HEK293 (cell line): ENCODE measurements at regions not wholly inside any gene's neighbourhood (a gene's known extent, or its start where the extent isn't known, plus 50 kb on each side); places are given as distances from the start of the nearest gene placed in this dataset.

Source experiments
- CTCF ChIA-PET: fragments of 350-600 bp; formaldehyde crosslinking; extraction: SDS; loops from one replicate; lab custom pipeline; 2021; ENCODE audit warnings: antibody characterized with exemption; lab: Yijun Ruan, JAX
- POLR2A ChIA-PET: fragments of 300-600 bp; formaldehyde crosslinking; extraction: SDS; loops from one replicate; lab custom pipeline; 2020; ENCODE audit warnings: antibody characterized with exemption, inconsistent platforms; lab: Yijun Ruan, JAX
- H3K27ac ChIP-seq: fragments of 200-500 bp; sonication (Bioruptor generic); 2 replicates; pipeline ENCODE4 v1.5.1; 2014; ENCODE audit warnings: low read depth, low read length, control low read depth, inconsistent platforms; ENCODE audit errors: extremely low read depth
- H3K36me3 ChIP-seq, 2 experiments: fragments of 200-500 bp in 1 of 2; sonication (Bioruptor generic) in 1 of 2; 1 replicate in 1 of 2; 2 replicates in 1 of 2; pipeline ENCODE4 v1.5.1; 2014 to 2017; ENCODE audit warnings: inconsistent platforms in 2 of 2, low read length in 2 of 2; ENCODE audit not compliant: control insufficient read depth in 2 of 2, insufficient read depth in 1 of 2
- H3K4me1 ChIP-seq: fragments of 200-500 bp; sonication (Bioruptor generic); 2 replicates; pipeline ENCODE4 v1.5.1; 2014; ENCODE audit warnings: mild to moderate bottlenecking, low read length, inconsistent platforms; ENCODE audit not compliant: control insufficient read depth, insufficient read depth
- H3K4me3 ChIP-seq: 2 replicates; pipeline ENCODE4 v1.5.1; 2011; ENCODE audit warnings: low read depth, mild to moderate bottlenecking, control low read depth, low read length, moderate library complexity
- H3K9me3 ChIP-seq: fragments of 200-500 bp; sonication (Bioruptor generic); 2 replicates; pipeline ENCODE4 v1.5.1; 2014; ENCODE audit warnings: low read depth, low read length, inconsistent platforms; ENCODE audit not compliant: control insufficient read depth, insufficient read depth
- FEZF1 ChIP-seq: fragments of 450-650 bp; formaldehyde crosslinking; IDR thresholded peaks from 2 replicates; pipeline ENCODE4 v1.5.1; 2016; ENCODE audit warnings: missing biosample characterization, missing genetic modification characterization
- GFI1B ChIP-seq: fragments of 450-650 bp; formaldehyde crosslinking; IDR thresholded peaks from 2 replicates; pipeline ENCODE4 v1.5.1; 2016; ENCODE audit warnings: missing biosample characterization, missing genetic modification characterization
- KLF16 ChIP-seq: fragments of 450-650 bp; formaldehyde crosslinking; IDR thresholded peaks from 2 replicates; pipeline ENCODE4 v1.5.1; 2017; ENCODE audit warnings: missing biosample characterization, missing genetic modification characterization
- KLF7 ChIP-seq: fragments of 450-650 bp; formaldehyde crosslinking; IDR thresholded peaks from 2 replicates; pipeline ENCODE4 v1.5.1; 2016; ENCODE audit warnings: missing biosample characterization, missing genetic modification characterization, borderline replicate concordance
- KLF8 ChIP-seq: fragments of 450-650 bp; formaldehyde crosslinking; IDR thresholded peaks from 2 replicates; pipeline ENCODE4 v1.5.1; 2016; ENCODE audit warnings: missing biosample characterization, missing genetic modification characterization
- PRDM1 ChIP-seq: fragments of 450-650 bp; formaldehyde crosslinking; IDR thresholded peaks from 2 replicates; pipeline ENCODE4; 2016; ENCODE audit warnings: missing biosample characterization, missing genetic modification characterization
- SP7 ChIP-seq: fragments of 450-650 bp; formaldehyde crosslinking; IDR thresholded peaks from 2 replicates; pipeline ENCODE4 v1.5.1; 2016; ENCODE audit warnings: missing biosample characterization, missing genetic modification characterization
- YY1 ChIP-seq: fragments of 450-650 bp; formaldehyde crosslinking; IDR thresholded peaks from 2 replicates; pipeline ENCODE4 v1.5.1; 2018; ENCODE audit warnings: missing biosample characterization, missing genetic modification characterization
- ZNF132 ChIP-seq: fragments of 450-650 bp; formaldehyde crosslinking; IDR thresholded peaks from 2 replicates; pipeline ENCODE4 v1.5.1; 2017; ENCODE audit warnings: missing biosample characterization, missing genetic modification characterization, borderline replicate concordance
- ZNF140 ChIP-seq: fragments of 450-650 bp; formaldehyde crosslinking; IDR thresholded peaks from 2 replicates; pipeline ENCODE4 v1.5.1; 2016; ENCODE audit warnings: missing biosample characterization, missing genetic modification characterization
- ZNF175 ChIP-seq: fragments of 450-650 bp; formaldehyde crosslinking; IDR thresholded peaks from 2 replicates; pipeline ENCODE4 v1.5.1; 2016; ENCODE audit warnings: missing biosample characterization, missing genetic modification characterization
- ZNF19 ChIP-seq: fragments of 450-650 bp; formaldehyde crosslinking; IDR thresholded peaks from 2 replicates; pipeline ENCODE4; 2016; ENCODE audit warnings: missing biosample characterization, missing genetic modification characterization, low read depth
- ZNF221 ChIP-seq: fragments of 450-650 bp; formaldehyde crosslinking; IDR thresholded peaks from 2 replicates; pipeline ENCODE4 v1.5.1; 2017; ENCODE audit warnings: missing biosample characterization, missing genetic modification characterization, borderline replicate concordance
- ZNF23 ChIP-seq: fragments of 450-650 bp; formaldehyde crosslinking; IDR thresholded peaks from 2 replicates; pipeline ENCODE4 v1.5.1; 2016; ENCODE audit warnings: missing biosample characterization, missing genetic modification characterization, borderline replicate concordance
- ZNF248 ChIP-seq: fragments of 450-650 bp; formaldehyde crosslinking; IDR thresholded peaks from 2 replicates; pipeline ENCODE4 v1.5.1; 2017; ENCODE audit warnings: missing biosample characterization, missing genetic modification characterization
- ZNF302 ChIP-seq: fragments of 450-650 bp; formaldehyde crosslinking; IDR thresholded peaks from 2 replicates; pipeline ENCODE4 v1.5.1; 2016; ENCODE audit warnings: missing biosample characterization, missing genetic modification characterization, low read depth
- ZNF394 ChIP-seq: fragments of 450-650 bp; formaldehyde crosslinking; IDR thresholded peaks from 2 replicates; pipeline ENCODE4 v1.5.1; 2016; ENCODE audit warnings: missing biosample characterization, missing genetic modification characterization, mild to moderate bottlenecking, moderate library complexity, borderline replicate concordance
- ZNF416 ChIP-seq: fragments of 450-650 bp; formaldehyde crosslinking; IDR thresholded peaks from 2 replicates; pipeline ENCODE4 v1.5.1; 2016; ENCODE audit warnings: missing biosample characterization, missing genetic modification characterization
- ZNF423 ChIP-seq: fragments of 450-650 bp; formaldehyde crosslinking; IDR thresholded peaks from 2 replicates; pipeline ENCODE4 v1.5.1; 2016; ENCODE audit warnings: missing biosample characterization, missing genetic modification characterization
- ZNF48 ChIP-seq: fragments of 450-650 bp; formaldehyde crosslinking; IDR thresholded peaks from 2 replicates; pipeline ENCODE4 v1.5.1; 2016; ENCODE audit warnings: missing biosample characterization, missing genetic modification characterization
- ZNF555 ChIP-seq: fragments of 450-650 bp; formaldehyde crosslinking; conservative IDR thresholded peaks from 2 replicates; pipeline ENCODE4 v1.5.1; 2017; ENCODE audit warnings: missing biosample characterization, mild to moderate bottlenecking, missing genetic modification characterization, inconsistent platforms
- ZNF621 ChIP-seq: fragments of 450-650 bp; formaldehyde crosslinking; IDR thresholded peaks from 2 replicates; pipeline ENCODE4 v1.5.1; 2017; ENCODE audit warnings: missing biosample characterization, missing genetic modification characterization
- ZNF747 ChIP-seq: fragments of 450-650 bp; formaldehyde crosslinking; IDR thresholded peaks from 2 replicates; pipeline ENCODE4 v1.5.1; 2016; ENCODE audit warnings: missing biosample characterization, missing genetic modification characterization
- ZNF791 ChIP-seq: fragments of 450-650 bp; formaldehyde crosslinking; IDR thresholded peaks from 2 replicates; pipeline ENCODE4 v1.5.1; 2016; ENCODE audit warnings: missing biosample characterization, missing genetic modification characterization
- ZNF837 ChIP-seq: fragments of 450-650 bp; formaldehyde crosslinking; IDR thresholded peaks from 2 replicates; pipeline ENCODE4 v1.5.1; 2016; ENCODE audit warnings: missing biosample characterization, missing genetic modification characterization
- ZNF843 ChIP-seq: fragments of 450-650 bp; formaldehyde crosslinking; IDR thresholded peaks from 2 replicates; pipeline ENCODE4 v1.5.1; 2016; ENCODE audit warnings: missing biosample characterization, missing genetic modification characterization
- TF ChIP-seq, protein P1 (sequence below): fragments of 450-650 bp; formaldehyde crosslinking; IDR thresholded peaks from 2 replicates; pipeline ENCODE4 v1.5.1; 2016; ENCODE audit warnings: missing biosample characterization, missing genetic modification characterization
- TF ChIP-seq, protein P2 (sequence below): fragments of 450-650 bp; formaldehyde crosslinking; IDR thresholded peaks from 2 replicates; pipeline ENCODE4 v1.5.1; 2016; ENCODE audit warnings: missing biosample characterization, missing genetic modification characterization
- TF ChIP-seq, protein P3 (sequence below): fragments of 450-650 bp; formaldehyde crosslinking; IDR thresholded peaks from 2 replicates; pipeline ENCODE4 v1.5.1; 2017; ENCODE audit warnings: missing biosample characterization, missing genetic modification characterization
- TF ChIP-seq, protein P4 (sequence below): fragments of 450-650 bp; formaldehyde crosslinking; IDR thresholded peaks from 2 replicates; pipeline ENCODE4 v1.5.1; 2017; ENCODE audit warnings: missing biosample characterization, missing genetic modification characterization

DNA sequence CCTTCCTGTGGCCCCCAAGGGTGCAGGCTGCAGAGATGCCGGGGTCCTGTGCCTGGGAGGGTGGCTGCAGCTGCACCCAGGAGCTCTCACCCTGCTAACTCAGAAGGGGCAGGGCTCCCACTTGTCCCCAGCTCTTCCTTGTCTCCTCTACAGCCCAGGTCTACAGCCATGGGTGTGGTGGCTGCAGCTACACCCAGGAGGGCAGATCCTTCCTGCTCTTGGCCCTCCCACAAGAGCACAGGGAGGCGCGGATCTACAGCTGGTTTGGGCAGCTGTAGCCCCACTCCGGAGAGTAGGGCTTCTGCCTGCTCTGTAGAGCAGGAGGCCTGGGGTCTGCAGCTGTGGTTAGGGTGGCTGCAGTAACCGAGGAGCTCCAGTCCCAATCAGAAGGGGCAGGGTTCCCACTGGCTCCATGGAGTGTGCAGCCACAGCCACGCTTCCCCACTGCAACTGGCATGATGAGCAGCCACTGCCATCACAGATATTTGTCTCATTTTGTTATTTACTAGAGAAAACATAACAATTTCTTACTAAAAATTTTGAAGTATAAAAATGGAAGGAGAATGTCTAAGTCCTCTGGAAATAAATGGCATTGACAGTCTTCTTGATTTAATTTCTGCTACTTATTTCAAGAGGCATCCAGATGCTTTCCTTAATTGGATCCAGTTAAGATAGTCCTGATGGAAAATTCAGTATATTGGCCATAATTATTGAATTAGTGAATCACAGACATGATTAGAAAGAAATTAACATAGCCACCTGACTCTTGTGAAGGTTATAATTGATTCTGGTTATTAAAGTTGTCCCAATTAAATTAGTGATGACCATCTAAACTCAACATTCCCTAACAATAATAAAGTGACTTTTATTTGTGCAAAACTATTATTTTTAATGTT, 233.6 kb downstream of the KCNE4 start:
- H3K36me3 ChIP-seq: no peaks in the 10 kb centered on the region
- no peaks in the 10 kb centered on the region for H3K4me1 ChIP-seq
- TF ChIP-seq ZNF394 (tag by site-specific recombination) (no peak), PRDM1 (no peak), ZNF221 (tag by site-specific recombination) (no peak), ZNF837 (tag by site-specific recombination) (no peak), SP7 (tag by site-specific recombination) (no peak), ZNF747 (tag by site-specific recombination) (no peak), ZNF248 (no peak), ZNF175 (tag by site-specific recombination) (no peak), ZNF843 (no peak), ZNF621 (tag by site-specific recombination) (no peak), KLF16 (tag by site-specific recombination) (no peak), ZNF302 (tag by site-specific recombination) (no peak), KLF8 (tag by site-specific recombination) (no peak), ZNF791 (no peak), KLF7 (tag by site-specific recombination) (no peak)
- TF ChIP-seq, protein P1, sequence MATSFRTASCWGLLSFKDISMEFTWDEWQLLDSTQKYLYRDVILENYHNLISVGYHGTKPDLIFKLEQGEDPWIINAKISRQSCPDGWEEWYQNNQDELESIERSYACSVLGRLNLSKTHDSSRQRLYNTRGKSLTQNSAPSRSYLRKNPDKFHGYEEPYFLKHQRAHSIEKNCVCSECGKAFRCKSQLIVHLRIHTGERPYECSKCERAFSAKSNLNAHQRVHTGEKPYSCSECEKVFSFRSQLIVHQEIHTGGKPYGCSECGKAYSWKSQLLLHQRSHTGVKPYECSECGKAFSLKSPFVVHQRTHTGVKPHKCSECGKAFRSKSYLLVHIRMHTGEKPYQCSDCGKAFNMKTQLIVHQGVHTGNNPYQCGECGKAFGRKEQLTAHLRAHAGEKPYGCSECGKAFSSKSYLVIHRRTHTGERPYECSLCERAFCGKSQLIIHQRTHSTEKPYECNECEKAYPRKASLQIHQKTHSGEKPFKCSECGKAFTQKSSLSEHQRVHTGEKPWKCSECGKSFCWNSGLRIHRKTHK (tag by site-specific recombination): no peak
- TF ChIP-seq, protein P2, sequence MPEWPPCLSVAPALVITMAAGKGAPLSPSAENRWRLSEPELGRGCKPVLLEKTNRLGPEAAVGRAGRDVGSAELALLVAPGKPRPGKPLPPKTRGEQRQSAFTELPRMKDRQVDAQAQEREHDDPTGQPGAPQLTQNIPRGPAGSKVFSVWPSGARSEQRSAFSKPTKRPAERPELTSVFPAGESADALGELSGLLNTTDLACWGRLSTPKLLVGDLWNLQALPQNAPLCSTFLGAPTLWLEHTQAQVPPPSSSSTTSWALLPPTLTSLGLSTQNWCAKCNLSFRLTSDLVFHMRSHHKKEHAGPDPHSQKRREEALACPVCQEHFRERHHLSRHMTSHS (tag by site-specific recombination): no peak
- H3K27ac ChIP-seq: no peak overlapping the region
- POLR2A ChIA-PET: no interaction called here
- no peaks in the 10 kb centered on the region for H3K9me3 ChIP-seq
- no peak overlapping the region for H3K4me3 ChIP-seq
- CTCF ChIA-PET: no interaction called here

DNA sequence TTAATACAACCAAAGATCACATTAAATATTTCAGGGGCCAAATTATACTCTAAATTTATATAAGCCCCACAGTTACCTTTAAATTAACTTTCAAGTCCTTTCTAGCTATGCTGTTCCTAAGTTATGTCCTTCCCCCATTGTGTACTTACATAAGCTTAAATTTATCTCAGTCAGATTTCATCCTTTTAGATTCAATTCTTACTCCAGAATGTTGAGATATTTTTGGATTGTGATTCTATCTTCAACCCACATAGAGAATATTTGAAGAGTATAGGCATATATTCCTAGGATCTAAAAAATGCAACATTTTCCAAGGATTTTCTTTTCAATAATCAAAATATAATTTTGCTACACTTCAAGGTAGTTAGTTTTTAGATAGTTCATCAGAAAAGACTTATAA, 242.8 kb downstream of the KCNE4 start:
- Histone ChIP-seq H3K4me1 (no peaks in the 10 kb centered on the region), H3K36me3 (no peaks in the 10 kb centered on the region), H3K9me3 (no peaks in the 10 kb centered on the region), H3K27ac (no peak overlapping the region), H3K4me3 (no peak overlapping the region)
- ChIA-PET CTCF (no interaction called here), POLR2A (no interaction called here)
- no peak for TF ChIP-seq FEZF1
- TF ChIP-seq GFI1B (tag by site-specific recombination): no peak
- TF ChIP-seq, protein P3, sequence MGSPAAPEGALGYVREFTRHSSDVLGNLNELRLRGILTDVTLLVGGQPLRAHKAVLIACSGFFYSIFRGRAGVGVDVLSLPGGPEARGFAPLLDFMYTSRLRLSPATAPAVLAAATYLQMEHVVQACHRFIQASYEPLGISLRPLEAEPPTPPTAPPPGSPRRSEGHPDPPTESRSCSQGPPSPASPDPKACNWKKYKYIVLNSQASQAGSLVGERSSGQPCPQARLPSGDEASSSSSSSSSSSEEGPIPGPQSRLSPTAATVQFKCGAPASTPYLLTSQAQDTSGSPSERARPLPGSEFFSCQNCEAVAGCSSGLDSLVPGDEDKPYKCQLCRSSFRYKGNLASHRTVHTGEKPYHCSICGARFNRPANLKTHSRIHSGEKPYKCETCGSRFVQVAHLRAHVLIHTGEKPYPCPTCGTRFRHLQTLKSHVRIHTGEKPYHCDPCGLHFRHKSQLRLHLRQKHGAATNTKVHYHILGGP: no peak
- no peak for TF ChIP-seq ZNF23 (tag by site-specific recombination)
- TF ChIP-seq, protein P4, sequence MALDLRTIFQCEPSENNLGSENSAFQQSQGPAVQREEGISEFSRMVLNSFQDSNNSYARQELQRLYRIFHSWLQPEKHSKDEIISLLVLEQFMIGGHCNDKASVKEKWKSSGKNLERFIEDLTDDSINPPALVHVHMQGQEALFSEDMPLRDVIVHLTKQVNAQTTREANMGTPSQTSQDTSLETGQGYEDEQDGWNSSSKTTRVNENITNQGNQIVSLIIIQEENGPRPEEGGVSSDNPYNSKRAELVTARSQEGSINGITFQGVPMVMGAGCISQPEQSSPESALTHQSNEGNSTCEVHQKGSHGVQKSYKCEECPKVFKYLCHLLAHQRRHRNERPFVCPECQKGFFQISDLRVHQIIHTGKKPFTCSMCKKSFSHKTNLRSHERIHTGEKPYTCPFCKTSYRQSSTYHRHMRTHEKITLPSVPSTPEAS (tag by site-specific recombination): no peak
- no peak for TF ChIP-seq ZNF132
- TF ChIP-seq ZNF19: no peak
- TF ChIP-seq ZNF423: no peak
- TF ChIP-seq ZNF48 (tag by site-specific recombination): no peak
- no peak for TF ChIP-seq ZNF140 (tag by site-specific recombination)
- TF ChIP-seq, protein P1 (tag by site-specific recombination): no peak
- no peak for TF ChIP-seq ZNF416
- TF ChIP-seq YY1: no peak
- no peak for TF ChIP-seq ZNF555 (tag by site-specific recombination)
